Stimulated activated naive CD8-positive, alpha-beta T cell treated with anti-CD3 and anti-CD28 coated beads, Interleukin-15, amount 100 ng/mL, for 72 hours (primary cell): ENCODE measurements at regions not wholly inside any gene's neighbourhood (a gene's known extent, or its start where the extent isn't known, plus 50 kb on each side); places are given as distances from the start of the nearest gene placed in this dataset.
"Not testable (repeated sequence)": the region's sequence is repeated elsewhere in the genome, so short reads cannot be mapped to it uniquely, and the experiment has no call there.

Experiments
- ATAC-seq: fragments of 150-1000 bp; cut with Tn5 transposase; 2 replicates; pipeline ENCODE4 v1.10.0; 2021; ENCODE audit warnings: mild to moderate bottlenecking, moderate library complexity
- DNase-seq, 2 donors: peaks; one replicate each; pipeline ENCODE4 v3.0.0; 2021 to 2022
- H3K27ac Mint-ChIP-seq, 2 donors: one replicate each; pipeline ENCODE4 v1.8.0; 2022; ENCODE audit warnings: mild to moderate bottlenecking in 2 of 2, mixed read lengths in 2 of 2, moderate library complexity in 2 of 2
- H3K27me3 Mint-ChIP-seq: one replicate; pipeline ENCODE4 v1.8.0; 2022; ENCODE audit warnings: mixed read lengths
- H3K4me1 Mint-ChIP-seq: one replicate; pipeline ENCODE4 v1.8.0; 2022; ENCODE audit warnings: mild to moderate bottlenecking, mixed read lengths
- H3K4me3 Mint-ChIP-seq, 2 donors: one replicate each; pipeline ENCODE4 v1.8.0; 2022; ENCODE audit warnings: mild to moderate bottlenecking in 2 of 2, mixed read lengths in 2 of 2, moderate library complexity in 1 of 2
- H3K9me3 Mint-ChIP-seq, 2 donors: one replicate each; pipeline ENCODE4 v1.8.0; 2022; ENCODE audit warnings: mixed read lengths in 2 of 2

GRCh38 chr5:124179819-124180218 lies 566.6 kb downstream of the ZNF608 start:
- Mint-ChIP-seq H3K4me3 (no peak overlapping the region), H3K9me3 (no peaks in the 10 kb centered on the region), H3K4me1 (no peaks in the 10 kb centered on the region), H3K27me3 (no peaks in the 10 kb centered on the region), H3K27ac (no peak overlapping the region)
- ATAC-seq: no peak
- no peak for DNase-seq

- H3K27me3 Mint-ChIP-seq: no peaks in the 10 kb centered on the region
- H3K4me3 Mint-ChIP-seq: no peak overlapping the region
- H3K9me3 Mint-ChIP-seq: peaks cover 0 to under 1% of the 10 kb centered on the region in 2 donors
- H3K4me1 Mint-ChIP-seq: no peaks in the 10 kb centered on the region
- DNase-seq (no peak), ATAC-seq (no peak)
- no peak overlapping the region for H3K27ac Mint-ChIP-seq
Measured at GRCh38 chr5:124178050-124178449, 568.4 kb downstream of the ZNF608 start.

GRCh38 chr5:124176692-124177091 lies 569.7 kb downstream of the ZNF608 start:
- H3K27ac Mint-ChIP-seq: no peak overlapping the region

GRCh38 chr5:124173386-124173785 lies 573.1 kb downstream of the ZNF608 start:
- H3K27me3 Mint-ChIP-seq: no peaks in the 10 kb centered on the region
- no peak overlapping the region for H3K27ac Mint-ChIP-seq
- no peak overlapping the region for H3K4me3 Mint-ChIP-seq
- ATAC-seq: no peak
- no peak for DNase-seq
- no peaks in the 10 kb centered on the region for H3K4me1 Mint-ChIP-seq
- H3K9me3 Mint-ChIP-seq: peaks cover 6 to 24% of the 10 kb centered on the region in 2 donors

More at GRCh38 chr5:124176692-124177091, 569.7 kb downstream of the ZNF608 start:
- Mint-ChIP-seq H3K4me1 (no peaks in the 10 kb centered on the region), H3K27me3 (no peaks in the 10 kb centered on the region), H3K4me3 (no peak overlapping the region), H3K9me3 (peaks cover 6 to 10% of the 10 kb centered on the region in 2 donors)
- ATAC-seq (no peak), DNase-seq (no peak)

GRCh38 chr5:124172389-124173003 lies 573.9 kb downstream of the ZNF608 start:
- Mint-ChIP-seq H3K27me3 (no peaks in the 10 kb centered on the region), H3K4me1 (no peaks in the 10 kb centered on the region), H3K27ac (no peak overlapping the region), H3K4me3 (no peak overlapping the region), H3K9me3 (peaks cover 12 to 30% of the 10 kb centered on the region in 2 donors)
- ATAC-seq (no peak), DNase-seq (no peak)

- H3K27me3 Mint-ChIP-seq, H3K4me3 Mint-ChIP-seq, H3K4me1 Mint-ChIP-seq, ATAC-seq, DNase-seq, H3K27ac Mint-ChIP-seq: not testable (repeated sequence)
- peaks cover 12 to 30% of the 10 kb centered on the region in 2 donors for H3K9me3 Mint-ChIP-seq
Measured at GRCh38 chr5:124168093-124168492, 578.3 kb downstream of the ZNF608 start.

GRCh38 chr5:124162767-124163532 lies 583.5 kb downstream of the ZNF608 start:
- H3K27me3 Mint-ChIP-seq: no peaks in the 10 kb centered on the region
- peak overlapping the region in 1 of 2 donors; percentile 6 for H3K4me3 Mint-ChIP-seq
- ATAC-seq (no peak), DNase-seq (no peak)
- peak overlapping the region in 1 of 2 donors; percentile 33 for H3K27ac Mint-ChIP-seq
- peaks cover 7% of the 10 kb centered on the region for H3K4me1 Mint-ChIP-seq
- H3K9me3 Mint-ChIP-seq: peaks cover 2% of the 10 kb centered on the region in 2 donors

- Mint-ChIP-seq H3K4me1 (peaks cover 12% of the 10 kb centered on the region), H3K27me3 (no peaks in the 10 kb centered on the region), H3K27ac (no peak overlapping the region), H3K9me3 (no peaks in the 10 kb centered on the region), H3K4me3 (no peak overlapping the region)
- ATAC-seq (no peak), DNase-seq (no peak)
Measured at GRCh38 chr5:124161266-124161665, 585.2 kb downstream of the ZNF608 start.

- Mint-ChIP-seq H3K4me3 (no peak overlapping the region), H3K4me1 (peaks cover 12% of the 10 kb centered on the region), H3K9me3 (peaks cover 3 to 9% of the 10 kb centered on the region in 2 donors), H3K27ac (no peak overlapping the region), H3K27me3 (no peaks in the 10 kb centered on the region)
- DNase-seq: no peak
- ATAC-seq: no peak
Measured at GRCh38 chr5:124160265-124160664, 586.2 kb downstream of the ZNF608 start.

GRCh38 chr5:124157320-124157719 lies 589.1 kb downstream of the ZNF608 start:
- no peak for DNase-seq
- ATAC-seq: no peak
- H3K4me3 Mint-ChIP-seq: peak overlapping the region; percentile 44 to 65
- H3K27me3 Mint-ChIP-seq: no peaks in the 10 kb centered on the region
- peaks cover 4% of the 10 kb centered on the region for H3K4me1 Mint-ChIP-seq
- peak overlapping the region; percentile 55 to 64 for H3K27ac Mint-ChIP-seq
- peaks cover 14 to 26% of the 10 kb centered on the region in 2 donors for H3K9me3 Mint-ChIP-seq

GRCh38 chr5:124156415-124156996 lies 589.9 kb downstream of the ZNF608 start:
- Mint-ChIP-seq H3K9me3 (peaks cover 14 to 27% of the 10 kb centered on the region in 2 donors), H3K27ac (no peak overlapping the region), H3K4me1 (peaks cover 4% of the 10 kb centered on the region), H3K27me3 (no peaks in the 10 kb centered on the region), H3K4me3 (no peak overlapping the region)
- DNase-seq (no peak), ATAC-seq (no peak)

GRCh38 chr5:124154714-124155113 lies 591.7 kb downstream of the ZNF608 start:
- Mint-ChIP-seq H3K4me1 (peaks cover 4% of the 10 kb centered on the region), H3K9me3 (peaks cover 14 to 33% of the 10 kb centered on the region in 2 donors), H3K4me3 (no peak overlapping the region), H3K27ac (no peak overlapping the region), H3K27me3 (no peaks in the 10 kb centered on the region)
- no peak for DNase-seq
- ATAC-seq: no peak

- ATAC-seq (no peak), DNase-seq (no peak)
- Mint-ChIP-seq H3K27me3 (no peaks in the 10 kb centered on the region), H3K4me3 (no peak overlapping the region), H3K9me3 (peaks cover 14 to 33% of the 10 kb centered on the region in 2 donors), H3K4me1 (peaks cover 4% of the 10 kb centered on the region), H3K27ac (no peak overlapping the region)
Measured at GRCh38 chr5:124153588-124153987, 592.9 kb downstream of the ZNF608 start.

GRCh38 chr5:124148574-124148973 lies 597.9 kb downstream of the ZNF608 start:
- H3K27me3 Mint-ChIP-seq: no peaks in the 10 kb centered on the region
- H3K9me3 Mint-ChIP-seq: peaks cover 14 to 19% of the 10 kb centered on the region in 2 donors
- no peaks in the 10 kb centered on the region for H3K4me1 Mint-ChIP-seq
- no peak overlapping the region for H3K4me3 Mint-ChIP-seq
- ATAC-seq (no peak), DNase-seq (no peak)
- H3K27ac Mint-ChIP-seq: no peak overlapping the region

- Mint-ChIP-seq H3K27ac (peak overlapping the region in 1 of 2 donors; percentile 75), H3K27me3 (no peaks in the 10 kb centered on the region), H3K9me3 (peaks cover 14 to 16% of the 10 kb centered on the region in 2 donors), H3K4me1 (no peaks in the 10 kb centered on the region), H3K4me3 (no peak overlapping the region)
- no peak for DNase-seq
- no peak for ATAC-seq
Measured at GRCh38 chr5:124140060-124140459, 606.4 kb downstream of the ZNF608 start.

- Mint-ChIP-seq H3K9me3 (peaks cover 14 to 16% of the 10 kb centered on the region in 2 donors), H3K4me1 (no peaks in the 10 kb centered on the region), H3K4me3 (no peak overlapping the region), H3K27me3 (no peaks in the 10 kb centered on the region), H3K27ac (no peak overlapping the region)
- ATAC-seq (no peak), DNase-seq (no peak)
Measured at GRCh38 chr5:124139477-124139876, 607.0 kb downstream of the ZNF608 start.
